ENCODE measurements at regions not wholly inside any gene's neighbourhood (a gene's known extent, or its start where the extent isn't known, plus 50 kb on each side); places are given as distances from the start of the nearest gene placed in this dataset.

- no peak for TF ChIP-seq EZH2 (IDR thresholded peaks at IDR 0.05; ENCODE audit: borderline replicate concordance, low read length)
- TF ChIP-seq, protein P1, sequence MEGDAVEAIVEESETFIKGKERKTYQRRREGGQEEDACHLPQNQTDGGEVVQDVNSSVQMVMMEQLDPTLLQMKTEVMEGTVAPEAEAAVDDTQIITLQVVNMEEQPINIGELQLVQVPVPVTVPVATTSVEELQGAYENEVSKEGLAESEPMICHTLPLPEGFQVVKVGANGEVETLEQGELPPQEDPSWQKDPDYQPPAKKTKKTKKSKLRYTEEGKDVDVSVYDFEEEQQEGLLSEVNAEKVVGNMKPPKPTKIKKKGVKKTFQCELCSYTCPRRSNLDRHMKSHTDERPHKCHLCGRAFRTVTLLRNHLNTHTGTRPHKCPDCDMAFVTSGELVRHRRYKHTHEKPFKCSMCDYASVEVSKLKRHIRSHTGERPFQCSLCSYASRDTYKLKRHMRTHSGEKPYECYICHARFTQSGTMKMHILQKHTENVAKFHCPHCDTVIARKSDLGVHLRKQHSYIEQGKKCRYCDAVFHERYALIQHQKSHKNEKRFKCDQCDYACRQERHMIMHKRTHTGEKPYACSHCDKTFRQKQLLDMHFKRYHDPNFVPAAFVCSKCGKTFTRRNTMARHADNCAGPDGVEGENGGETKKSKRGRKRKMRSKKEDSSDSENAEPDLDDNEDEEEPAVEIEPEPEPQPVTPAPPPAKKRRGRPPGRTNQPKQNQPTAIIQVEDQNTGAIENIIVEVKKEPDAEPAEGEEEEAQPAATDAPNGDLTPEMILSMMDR (conservative IDR thresholded peaks at IDR 0.05 in 1 of 2, IDR thresholded peaks at IDR 0.05 in 1 of 2; ENCODE audit: extremely low read depth in 1 of 2, insufficient read depth in 1 of 2, low read depth in 1 of 2, low read length in 2 of 2): no peak
Measured at GRCh38 chr3:73805435-73805834, 180.7 kb upstream of the PDZRN3 start.
